Liver (tissue), 7 donors: ENCODE measurements at regions not wholly inside any gene's neighbourhood (a gene's known extent, or its start where the extent isn't known, plus 50 kb on each side); places are given as distances from the start of the nearest gene placed in this dataset.

Experiments
- DNase-seq: peaks from one replicate; pipeline ENCODE4 v3.0.0-alpha.2; 2017; ENCODE audit warnings: low spot score
- H3K27ac ChIP-seq, 2 donors: one replicate each; pipeline ENCODE4 v1.7.0; 2013; ENCODE audit warnings: inconsistent platforms in 2 of 2, low read length in 2 of 2, control low read depth in 1 of 2, low read depth in 1 of 2, mild to moderate bottlenecking in 1 of 2
- H3K27me3 ChIP-seq, 4 donors: one replicate each; pipeline versions ENCODE4 v1.6.1 to v1.7.0; 2013; ENCODE audit warnings: low read length in 3 of 4, inconsistent platforms in 1 of 4, mild to moderate bottlenecking in 1 of 4, moderate library complexity in 1 of 4; ENCODE audit not compliant: control insufficient read depth in 4 of 4, insufficient read depth in 4 of 4
- H3K36me3 ChIP-seq, 4 donors: one replicate each; pipeline versions ENCODE4 v1.6.1 to v1.7.0; 2013; ENCODE audit warnings: low read length in 3 of 4, mild to moderate bottlenecking in 3 of 4, low read depth in 1 of 4, moderate library complexity in 1 of 4; ENCODE audit not compliant: control insufficient read depth in 4 of 4, insufficient read depth in 3 of 4
- H3K4me1 ChIP-seq, 4 donors: one replicate each; pipeline versions ENCODE4 v1.6.1 to v1.7.0; 2013; ENCODE audit warnings: low read length in 3 of 4, mild to moderate bottlenecking in 3 of 4, moderate library complexity in 1 of 4; ENCODE audit not compliant: control insufficient read depth in 4 of 4, insufficient read depth in 4 of 4
- H3K4me3 ChIP-seq, 3 donors: one replicate each; pipeline versions ENCODE4 v1.6.1 to v1.7.0; 2013; ENCODE audit warnings: low read length in 3 of 3, control low read depth in 1 of 3, low read depth in 1 of 3, mild to moderate bottlenecking in 1 of 3
- H3K9ac ChIP-seq, 2 donors: one replicate each; pipeline ENCODE4 v1.7.0; 2013; ENCODE audit warnings: low read length in 2 of 2, mild to moderate bottlenecking in 2 of 2, moderate library complexity in 2 of 2, control low read depth in 1 of 2, low read depth in 1 of 2
- H3K9me3 ChIP-seq, 4 donors: one replicate each; pipeline versions ENCODE4 v1.6.1 to v1.7.0; 2013; ENCODE audit warnings: low read length in 3 of 4; ENCODE audit not compliant: control insufficient read depth in 4 of 4
- ATF3 ChIP-seq: IDR thresholded peaks from 2 replicates; pipeline ENCODE4 v1.6.1; 2016; ENCODE audit warnings: antibody characterized with exemption
- EGR1 ChIP-seq, 2 donors: IDR thresholded peaks; 2 replicates each; pipeline ENCODE4 v1.6.1; 2016 to 2018; ENCODE audit warnings: antibody characterized with exemption in 2 of 2, low read depth in 2 of 2
- FOXA2 ChIP-seq: IDR thresholded peaks from 2 replicates; pipeline ENCODE4 v1.6.1; 2016; ENCODE audit warnings: antibody characterized with exemption
- GABPA ChIP-seq, 2 donors: IDR thresholded peaks in 1 of 2; conservative IDR thresholded peaks in 1 of 2; 2 replicates each; pipeline ENCODE4 v1.6.1; 2016; ENCODE audit warnings: antibody characterized with exemption in 2 of 2, mild to moderate bottlenecking in 1 of 2, moderate library complexity in 1 of 2
- HNF4G ChIP-seq: IDR thresholded peaks from 2 replicates; pipeline ENCODE4 v1.6.1; 2016; ENCODE audit warnings: antibody characterized with exemption
- JUND ChIP-seq, 2 donors: IDR thresholded peaks; 2 replicates each; pipeline ENCODE4 v1.6.1; 2016; ENCODE audit warnings: antibody characterized with exemption in 2 of 2
- MAX ChIP-seq: IDR thresholded peaks from 2 replicates; pipeline ENCODE4 v1.6.1; 2016; ENCODE audit warnings: antibody characterized with exemption
- RAD21 ChIP-seq, 2 donors: IDR thresholded peaks; 2 replicates each; pipeline ENCODE4 v1.6.1; 2016; ENCODE audit warnings: antibody characterized with exemption in 2 of 2, mild to moderate bottlenecking in 2 of 2
- REST ChIP-seq: IDR thresholded peaks from 2 replicates; pipeline ENCODE4 v1.6.1; 2016; ENCODE audit warnings: antibody characterized with exemption, mild to moderate bottlenecking
- RXRA ChIP-seq, 2 donors: IDR thresholded peaks; 2 replicates each; pipeline ENCODE4 v1.6.1; 2017 to 2018; ENCODE audit warnings: antibody characterized with exemption in 2 of 2, mild to moderate bottlenecking in 1 of 2
- SP1 ChIP-seq: IDR thresholded peaks from 2 replicates; pipeline ENCODE4 v1.6.1; 2018; ENCODE audit warnings: antibody characterized with exemption, mild to moderate bottlenecking
- TAF1 ChIP-seq: conservative IDR thresholded peaks from 2 replicates; pipeline ENCODE4 v1.6.1; 2016; ENCODE audit warnings: antibody characterized with exemption, mild to moderate bottlenecking
- YY1 ChIP-seq: IDR thresholded peaks from 2 replicates; pipeline ENCODE4 v1.6.1; 2016; ENCODE audit warnings: antibody characterized with exemption, mild to moderate bottlenecking
- ZBTB33 ChIP-seq: IDR thresholded peaks from 2 replicates; pipeline ENCODE4 v1.6.1; 2016; ENCODE audit warnings: antibody characterized with exemption
- WGBS: extraction: QIAGEN DNeasy Blood & Tissue Kit; methylation state at CpG from one replicate; pipeline ENCODE4 v1.1.7; 2013; 5-methylcytosine and 5-hydroxymethylcytosine counted together
- donor health status: healthy.
- donor health status: healthy.
- donor health status: healthy.
- donor health status: healthy.

- no peak overlapping the region for H3K27ac ChIP-seq
- TF ChIP-seq EGR1 (IDR thresholded peaks at IDR 0.05; ENCODE audit: low read depth in 2 of 2) = no peak
- no peak for TF ChIP-seq RXRA (IDR thresholded peaks at IDR 0.05)
- TF ChIP-seq ZBTB33 = no peak
- TF ChIP-seq HNF4G = no peak
- TF ChIP-seq REST = no peak
- TF ChIP-seq TAF1 = no peak
- WGBS = 92% methylated on average over 7 of the region's 7 CpGs
- no peaks in the 10 kb centered on the region for H3K36me3 ChIP-seq
- H3K27me3 ChIP-seq = no peaks in the 10 kb centered on the region
- DNase-seq = no peak
- H3K4me3 ChIP-seq = no peak overlapping the region
- H3K4me1 ChIP-seq = peaks cover 0 to 2% (median under 1%) of the 10 kb centered on the region in 4 donors
- no peak overlapping the region for H3K9ac ChIP-seq
- H3K9me3 ChIP-seq = no peaks in the 10 kb centered on the region
These were observed 306.6 kb upstream of the ZMIZ1 start for GRCh38 chr10:78762086-78762630.

GRCh38 chr10:78763234-78763633, 305.5 kb upstream of the ZMIZ1 start:
- TF ChIP-seq RAD21 (IDR thresholded peaks at IDR 0.05) = no peak
- no peak for TF ChIP-seq ATF3
- Histone ChIP-seq H3K4me1 (no peaks in the 10 kb centered on the region), H3K4me3 (no peak overlapping the region), H3K9me3 (no peaks in the 10 kb centered on the region), H3K27me3 (no peaks in the 10 kb centered on the region), H3K9ac (no peak overlapping the region), H3K36me3 (no peaks in the 10 kb centered on the region), H3K27ac (no peak overlapping the region)
- 92% methylated on average over 6 of the region's 6 CpGs for WGBS
- no peak for DNase-seq

GRCh38 chr10:78763651-78764395, 304.9 kb upstream of the ZMIZ1 start:
- Histone ChIP-seq H3K9ac (no peak overlapping the region), H3K4me3 (no peak overlapping the region), H3K36me3 (no peaks in the 10 kb centered on the region), H3K4me1 (no peaks in the 10 kb centered on the region), H3K27me3 (no peaks in the 10 kb centered on the region), H3K9me3 (no peaks in the 10 kb centered on the region), H3K27ac (no peak overlapping the region)
- DNase-seq = no peak
- WGBS = 84% methylated on average over 10 of the region's 10 CpGs
- no peak for TF ChIP-seq MAX
- TF ChIP-seq ZBTB33 = no peak
- no peak for TF ChIP-seq GABPA (IDR thresholded peaks at IDR 0.05 in 1 of 2, conservative IDR thresholded peaks at IDR 0.05 in 1 of 2)
- TF ChIP-seq YY1 = no peak
- no peak for TF ChIP-seq SP1
- no peak for TF ChIP-seq REST
- TF ChIP-seq JUND (IDR thresholded peaks at IDR 0.05) = no peak
- TF ChIP-seq FOXA2 = no peak
